CD4-positive, alpha-beta T cell treated with Interleukin-4 for 4 hours (primary cell): ENCODE measurements at regions not wholly inside any gene's neighbourhood (a gene's known extent, or its start where the extent isn't known, plus 50 kb on each side); places are given as distances from the start of the nearest gene placed in this dataset.

Experiments
- DNase-seq: peaks from one replicate; pipeline ENCODE4 v3.0.0-alpha.2; 2020

DNA sequence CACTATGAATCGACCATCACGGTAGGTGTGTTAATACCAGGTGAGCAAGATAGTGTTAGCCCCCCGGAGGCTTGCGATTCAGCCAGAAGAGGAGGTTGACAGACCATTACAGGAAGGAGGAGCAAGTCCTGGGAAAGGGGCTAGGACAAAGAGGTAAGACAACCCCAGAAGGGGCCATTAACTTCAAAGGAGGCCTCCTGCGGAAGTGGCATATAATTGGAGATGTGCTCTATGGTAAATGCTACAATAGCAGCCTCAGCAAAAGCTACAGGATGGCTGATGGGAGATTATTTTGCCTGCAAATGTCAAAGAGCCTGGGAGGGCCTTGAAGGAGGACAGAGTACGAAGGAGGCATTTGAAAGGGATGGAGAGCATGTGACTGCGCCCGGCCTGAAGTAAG, 108.6 kb upstream of the CITED2 start:
- no peak for DNase-seq

DNA sequence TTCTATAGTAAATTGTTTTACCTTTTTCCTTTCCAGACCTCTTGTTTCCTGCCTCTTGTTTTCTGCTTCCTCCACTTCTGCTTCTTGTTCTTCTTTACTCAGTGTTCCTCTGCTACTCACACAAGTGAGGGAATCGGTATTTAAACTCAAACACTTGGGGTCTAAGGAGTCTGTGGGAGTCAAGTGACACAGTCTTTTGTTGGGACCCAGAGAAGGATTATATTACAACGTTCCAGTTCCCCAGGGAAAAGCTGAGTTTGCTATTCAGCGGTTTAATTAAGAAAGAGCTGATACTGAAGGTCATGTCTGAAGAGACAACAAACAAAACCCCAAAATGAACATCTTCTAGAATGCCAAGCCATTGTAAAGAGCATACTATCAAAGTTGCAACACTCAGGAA, 107.8 kb upstream of the CITED2 start:
- DNase-seq: no peak

DNA sequence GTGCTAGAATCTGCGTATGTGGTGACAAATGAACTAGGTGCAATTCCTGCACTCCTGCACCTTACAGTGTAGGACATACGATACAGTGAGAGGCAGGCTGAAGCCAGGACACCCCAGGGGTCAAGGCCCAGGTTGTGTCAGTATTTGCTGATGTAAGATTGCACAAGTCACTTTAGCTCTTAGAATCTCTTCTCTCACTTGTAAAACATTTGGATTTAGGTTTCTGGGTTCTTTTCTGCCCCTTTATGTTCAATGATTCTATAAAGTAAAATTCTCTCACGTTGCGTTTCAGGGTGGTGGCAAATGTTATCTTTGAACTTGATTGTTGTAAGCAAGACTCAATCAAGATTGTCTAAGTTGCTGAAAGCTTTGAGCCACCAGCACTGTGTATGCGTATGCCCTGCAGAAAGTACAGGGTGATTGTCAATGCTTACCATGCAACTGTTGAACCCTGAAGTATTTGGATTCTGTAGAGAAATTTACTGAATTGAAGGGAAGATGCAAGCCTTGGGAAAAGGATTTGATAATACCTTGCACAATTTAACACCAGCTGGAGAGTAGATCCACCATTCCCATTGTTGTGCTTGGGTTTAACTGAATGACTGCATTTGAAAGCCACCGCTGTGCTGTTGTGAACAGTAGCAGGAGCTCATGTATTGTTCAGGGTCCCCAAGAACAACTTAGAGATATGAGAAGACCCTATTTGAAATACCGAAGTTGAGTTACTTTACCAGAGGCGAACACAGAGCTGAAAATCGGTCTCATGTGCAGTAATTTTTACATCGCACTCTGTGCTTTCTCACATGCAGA, 106.1 kb upstream of the CITED2 start:
- DNase-seq: no peak

DNA sequence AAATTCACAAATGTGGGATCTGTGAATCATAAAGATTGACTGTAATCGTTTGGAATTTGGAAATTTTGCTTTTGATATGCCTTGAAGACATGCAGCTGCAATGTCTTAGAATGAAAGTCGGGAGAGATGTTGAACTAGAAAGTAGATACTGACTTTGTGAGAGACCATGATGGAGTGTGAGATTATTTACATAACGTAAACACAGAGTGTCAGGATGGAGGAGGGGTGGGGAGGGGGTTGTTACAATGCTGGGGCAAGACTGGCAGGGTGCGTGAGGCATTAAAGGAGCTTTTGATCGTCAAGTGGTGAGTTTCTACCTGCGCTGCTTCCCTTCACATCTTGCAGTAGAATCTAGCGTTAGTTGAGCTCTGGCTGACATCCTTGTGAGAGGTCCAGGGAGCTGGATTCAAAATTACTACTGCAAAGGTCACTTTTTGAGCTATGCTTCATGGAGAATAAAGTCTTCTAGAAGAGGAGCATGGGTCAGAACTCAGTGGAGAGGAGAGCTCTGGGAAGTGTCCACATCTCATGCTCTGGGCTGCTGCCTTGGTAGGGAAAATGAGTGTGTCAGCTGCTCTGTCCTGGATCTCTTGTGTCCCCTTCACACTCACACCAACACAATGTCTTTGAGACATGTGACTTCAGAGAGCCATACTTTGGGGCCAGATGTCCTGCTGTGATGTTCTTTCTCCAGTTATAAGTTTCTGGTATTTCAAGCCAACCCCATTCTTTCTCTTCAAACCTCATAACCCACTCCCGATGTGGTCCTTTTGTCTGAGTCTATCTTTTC, 105.2 kb upstream of the CITED2 start:
- DNase-seq: no peak

DNA sequence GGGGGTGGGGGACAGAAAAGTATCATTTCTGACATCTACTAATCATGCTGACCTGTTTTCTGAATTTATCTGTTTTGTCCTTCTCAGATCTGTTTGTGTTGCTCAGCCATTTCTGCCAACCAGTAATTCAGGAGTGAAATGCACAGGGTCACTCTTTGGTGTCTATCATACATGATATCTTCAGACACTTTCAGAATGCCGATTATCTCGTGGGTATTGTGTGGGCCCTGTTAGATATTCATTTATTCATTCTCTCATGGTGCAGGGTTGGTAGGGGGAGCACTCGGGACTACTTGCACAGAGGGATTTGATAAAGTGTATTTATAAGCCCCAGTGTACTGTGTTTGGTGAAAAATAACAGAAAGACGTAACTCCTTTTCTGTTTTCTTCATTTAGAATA, 101.2 kb upstream of the CITED2 start:
- no peak for DNase-seq

DNA sequence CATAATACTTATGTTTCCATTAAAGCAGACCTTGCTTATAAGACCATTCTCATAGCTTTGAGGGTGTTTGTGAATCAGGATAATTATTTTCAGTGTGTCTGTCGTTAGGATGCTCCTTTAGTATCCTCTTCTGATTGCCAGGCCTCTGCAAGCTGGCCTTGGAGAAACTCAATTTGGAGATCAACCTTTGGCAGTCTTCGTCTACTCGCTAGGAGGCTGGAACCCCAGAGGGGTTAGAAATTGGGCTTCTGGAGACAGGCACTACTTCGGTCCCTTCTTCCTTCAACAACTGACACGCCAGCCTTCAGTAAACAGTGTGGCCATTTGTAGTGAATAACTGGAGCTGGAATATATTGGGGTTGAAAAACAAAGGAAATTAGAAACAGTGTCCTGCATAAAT, 100.8 kb upstream of the CITED2 start:
- no peak for DNase-seq

DNA sequence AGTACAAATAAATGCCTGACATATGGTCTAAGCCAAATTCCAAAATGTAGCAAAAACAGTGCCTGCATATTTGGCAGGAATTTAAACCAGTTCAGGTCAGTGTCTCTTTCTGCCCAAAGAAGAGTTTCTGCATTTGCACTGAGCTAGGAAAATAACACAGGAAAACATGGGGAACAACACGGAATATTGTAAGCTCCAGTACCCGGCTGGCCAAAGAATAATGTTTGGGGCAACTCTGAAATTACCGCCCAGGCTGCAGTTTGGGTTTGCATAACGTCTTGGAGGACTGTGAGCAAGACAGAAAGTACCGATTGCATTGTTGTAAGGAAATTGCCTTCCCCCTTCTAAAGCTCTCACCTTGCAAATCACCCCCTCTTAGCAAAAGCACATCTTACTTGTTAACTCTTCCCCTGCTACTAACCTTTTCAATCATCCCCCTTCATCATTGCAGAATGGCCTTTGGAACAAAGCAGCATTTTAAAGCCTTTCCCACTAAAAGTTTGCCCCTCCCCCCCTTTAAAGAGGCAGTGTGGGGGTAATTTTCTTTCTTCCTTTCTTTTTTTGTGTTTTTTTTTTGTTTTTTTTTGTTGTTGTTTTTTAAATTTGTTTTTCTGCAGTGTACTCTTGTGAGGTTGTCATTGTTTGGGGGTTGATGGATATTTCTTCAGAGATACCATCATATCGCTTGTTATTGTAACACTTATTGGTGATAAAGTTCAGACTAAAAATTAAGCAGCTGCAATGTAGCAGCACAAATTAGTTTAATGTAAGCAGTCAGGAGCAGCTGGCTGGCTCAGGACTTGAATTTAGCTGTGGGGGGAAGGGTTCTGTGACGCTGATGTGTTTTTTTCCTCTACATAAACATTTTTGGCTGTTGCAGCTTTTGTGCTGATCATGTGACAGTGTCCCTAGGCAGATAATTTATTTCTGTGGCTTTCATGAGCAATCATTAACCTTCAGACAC, 100.0 kb upstream of the CITED2 start:
- no peak for DNase-seq

DNA sequence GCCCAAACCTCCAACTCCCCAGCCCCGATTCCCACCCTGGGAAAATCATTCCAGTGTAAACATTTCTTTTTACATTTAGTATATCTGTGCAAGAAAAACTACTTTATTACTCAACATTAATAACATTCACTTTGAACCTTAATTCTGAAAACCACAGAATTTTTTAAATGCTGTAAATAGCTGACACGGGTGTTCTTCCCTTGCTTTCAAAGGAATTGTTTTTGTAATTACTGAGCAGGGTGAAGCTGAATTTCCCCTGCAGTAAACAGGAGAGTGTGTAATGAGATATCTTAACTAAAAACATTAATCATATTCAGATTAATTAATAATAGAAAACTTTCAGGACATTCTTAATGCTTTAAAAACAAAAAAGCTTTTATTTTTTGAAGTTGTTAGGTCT, 99.3 kb upstream of the CITED2 start:
- no peak for DNase-seq

DNA sequence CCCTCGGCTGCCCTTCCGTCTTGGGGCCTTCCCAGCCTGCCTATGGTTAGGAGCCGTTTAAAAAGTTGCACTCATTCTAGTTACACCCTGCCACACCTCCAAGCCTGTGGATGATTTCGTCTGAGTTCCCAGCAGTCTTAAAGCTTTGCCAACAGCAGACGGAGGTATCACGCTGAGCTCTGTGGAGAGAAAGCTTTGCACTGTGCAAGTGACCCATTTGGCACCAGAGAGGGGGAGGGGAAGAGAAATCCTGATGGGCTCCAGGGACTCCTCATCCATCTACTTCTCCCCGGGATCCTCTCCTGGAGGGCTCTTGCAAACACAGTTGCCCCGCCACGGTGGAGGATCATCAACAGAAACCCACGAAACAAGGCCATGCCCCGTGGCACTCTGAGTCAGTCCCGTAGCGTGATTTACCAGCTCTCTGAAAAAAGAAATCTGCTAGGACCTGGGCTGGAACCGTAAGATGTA, 98.8 kb upstream of the CITED2 start:
- no peak for DNase-seq

DNA sequence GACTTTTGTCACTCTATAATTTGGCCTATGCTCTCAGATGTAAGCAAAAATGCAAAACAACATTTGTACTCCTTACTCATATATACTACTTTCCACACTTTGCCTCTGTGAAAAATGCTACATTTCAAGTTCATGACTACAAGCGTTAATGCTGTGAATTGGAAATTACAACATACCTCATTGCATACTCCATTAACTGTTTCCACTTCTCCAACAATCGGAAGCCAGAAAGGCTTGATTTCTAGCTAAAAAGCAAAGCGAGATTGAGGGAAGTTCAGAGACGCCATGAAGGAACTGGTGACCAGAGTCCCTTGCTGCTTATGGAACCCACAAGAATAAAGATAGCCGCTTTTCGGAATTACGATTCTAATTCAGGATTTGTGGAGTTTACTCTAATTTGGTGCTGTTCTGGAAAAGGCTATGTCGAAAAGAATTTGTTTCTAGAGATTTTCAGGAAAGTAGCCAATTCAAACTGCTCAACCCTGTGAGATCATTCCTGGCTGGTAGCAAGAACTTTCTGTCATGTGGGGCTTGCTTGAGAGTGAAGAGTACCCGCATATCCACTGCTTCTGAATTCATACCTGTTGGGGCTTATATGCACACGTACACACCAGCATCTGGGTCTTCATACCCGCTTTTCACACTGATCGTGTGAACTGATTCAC, 98.0 kb upstream of the CITED2 start:
- no peak for DNase-seq

DNA sequence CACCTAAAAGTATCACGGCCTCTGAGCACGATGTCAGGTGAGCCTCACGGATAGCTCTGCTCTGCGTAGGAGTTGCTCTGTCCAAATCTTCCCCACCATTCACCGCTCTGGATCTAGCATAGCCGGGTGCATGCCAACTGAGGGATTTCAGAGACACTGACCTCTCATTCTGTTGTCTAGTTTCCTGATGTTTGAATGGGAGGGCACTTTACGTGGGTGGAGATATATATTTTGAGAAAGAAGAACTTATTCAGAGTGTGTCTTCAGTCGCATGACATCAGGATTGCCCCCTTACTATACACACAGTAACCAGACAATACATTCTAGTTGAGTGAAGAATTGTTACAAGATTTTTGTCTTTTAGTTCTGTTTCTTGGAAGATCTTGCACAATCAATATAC, 96.5 kb upstream of the CITED2 start:
- DNase-seq: no peak

DNA sequence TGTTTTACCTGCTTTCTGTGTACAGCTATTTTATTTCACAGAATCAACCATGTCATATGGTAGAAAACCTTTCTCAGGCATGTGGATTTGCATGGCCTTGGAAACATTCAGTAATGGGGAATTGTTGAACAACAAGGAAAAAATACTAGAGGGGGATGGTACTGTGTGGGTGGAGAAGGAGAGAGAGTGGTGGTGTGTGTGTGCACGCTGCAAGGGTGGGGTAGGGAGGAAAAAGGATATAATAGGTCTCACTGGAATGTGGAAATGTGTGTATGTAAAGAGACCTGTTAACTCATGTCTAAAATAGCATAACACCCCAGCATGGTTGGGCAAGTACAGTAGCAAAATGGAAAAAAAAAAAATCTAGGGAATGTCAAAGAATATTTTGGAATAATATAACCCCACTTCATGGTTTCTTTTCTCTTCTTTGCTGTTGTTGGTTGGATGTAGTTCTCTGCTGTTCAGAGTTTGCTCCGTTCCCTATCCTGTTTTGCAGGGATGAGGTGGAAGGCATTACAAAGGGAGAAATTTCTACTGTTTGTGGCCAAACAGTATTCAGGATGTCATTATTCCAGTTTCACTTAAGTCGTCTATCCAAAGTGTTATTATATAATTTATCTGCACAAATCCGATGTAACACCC, 93.9 kb upstream of the CITED2 start:
- DNase-seq: no peak

DNA sequence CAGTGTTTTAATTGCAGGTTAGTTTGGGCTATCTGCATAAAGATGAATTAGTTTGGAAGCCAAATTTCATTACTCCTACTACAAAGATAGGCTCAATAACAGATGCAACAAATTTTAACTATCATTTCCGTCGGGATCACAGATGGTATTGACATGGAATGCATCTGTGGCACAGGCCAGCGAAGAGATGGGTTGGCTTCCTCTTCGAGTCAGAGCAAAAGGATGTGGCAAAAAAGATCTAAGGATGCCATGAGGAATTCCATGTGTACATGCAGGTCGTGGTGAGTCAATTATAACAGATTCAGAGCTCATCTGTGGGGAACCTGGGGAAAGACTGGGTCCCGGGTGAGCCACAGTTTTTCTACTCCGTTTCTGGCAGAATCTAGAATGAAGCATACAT, 83.0 kb upstream of the CITED2 start:
- DNase-seq: no peak

DNA sequence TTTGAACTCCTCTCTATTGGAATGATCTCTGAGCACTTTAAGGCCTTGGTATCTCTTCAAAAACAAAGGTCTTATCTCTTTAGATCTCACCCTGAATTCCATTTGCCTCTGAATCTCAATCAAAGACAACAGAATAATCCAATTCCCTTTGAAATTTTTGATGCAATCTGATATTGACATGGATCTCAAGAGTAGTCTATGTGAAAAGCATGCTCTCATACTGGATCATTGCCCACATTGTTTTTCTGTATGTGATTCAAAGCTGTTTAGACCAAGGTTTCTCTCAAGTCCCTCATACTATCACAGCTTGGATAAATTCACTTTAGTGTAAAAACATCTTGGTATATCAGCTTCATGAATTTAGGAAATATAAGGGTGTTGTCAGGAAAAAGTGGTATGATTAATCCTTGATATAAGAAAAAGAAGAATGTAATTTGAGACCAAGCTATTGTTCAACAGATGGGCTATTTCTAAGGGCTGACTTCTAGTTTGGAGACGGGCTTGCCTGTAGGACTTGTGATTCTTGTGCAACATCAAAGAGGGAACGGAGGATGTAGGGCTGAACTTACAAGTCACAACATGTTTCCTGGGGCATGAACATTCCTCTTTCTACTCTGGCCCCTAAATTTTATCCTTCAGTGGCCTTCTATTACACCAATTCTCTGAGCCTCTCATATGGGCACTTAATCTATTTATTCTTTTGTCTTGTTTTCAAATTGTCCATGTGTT, 77.9 kb upstream of the CITED2 start:
- DNase-seq: no peak

DNA sequence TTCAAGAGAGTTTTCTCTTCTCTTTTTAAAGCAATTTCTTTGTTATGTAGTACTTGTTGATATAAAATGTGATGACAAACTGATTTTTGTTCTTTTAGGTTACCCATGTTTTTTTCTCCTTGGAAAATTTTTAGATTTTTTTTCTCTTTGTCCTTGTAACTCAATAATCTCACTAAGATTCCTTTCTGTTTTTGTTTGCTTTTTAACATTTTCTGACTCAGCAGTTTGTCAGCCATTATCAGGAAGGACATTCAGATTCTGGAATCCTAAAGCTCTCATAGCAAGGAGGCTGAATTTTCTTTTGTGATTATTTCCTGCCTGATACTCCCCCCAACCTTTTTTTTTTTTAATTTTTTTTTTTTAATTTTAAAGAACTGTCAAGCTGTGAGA, 75.2 kb upstream of the CITED2 start:
- DNase-seq: no peak

DNA sequence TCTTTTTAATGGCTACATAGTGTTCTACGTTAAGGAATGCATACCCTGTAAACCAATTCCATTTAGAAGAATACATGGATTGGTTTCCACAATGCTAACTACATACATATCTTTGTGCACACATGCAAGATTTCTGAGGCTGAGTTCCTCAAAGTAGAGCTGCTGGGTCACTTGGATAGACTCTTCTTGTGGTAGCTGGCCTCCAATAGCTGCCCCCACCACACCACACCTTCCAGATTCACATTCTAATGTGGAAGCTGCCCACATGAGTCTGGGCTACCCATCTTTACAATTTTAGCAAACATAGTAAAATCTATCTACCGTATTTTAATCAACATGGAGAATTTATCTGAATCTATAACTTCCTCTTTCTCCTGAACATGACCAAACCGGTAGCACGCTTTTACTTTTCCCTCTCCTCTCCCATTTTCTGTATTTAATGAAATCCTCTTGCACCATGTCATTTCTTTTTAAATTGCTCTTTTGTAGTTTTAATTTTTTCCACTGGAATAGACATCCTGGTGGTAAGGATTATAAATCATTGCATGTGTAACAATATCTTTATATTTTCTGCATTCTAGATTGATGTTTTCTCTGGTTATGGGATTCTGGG, 74.7 kb upstream of the CITED2 start:
- DNase-seq: no peak

DNA sequence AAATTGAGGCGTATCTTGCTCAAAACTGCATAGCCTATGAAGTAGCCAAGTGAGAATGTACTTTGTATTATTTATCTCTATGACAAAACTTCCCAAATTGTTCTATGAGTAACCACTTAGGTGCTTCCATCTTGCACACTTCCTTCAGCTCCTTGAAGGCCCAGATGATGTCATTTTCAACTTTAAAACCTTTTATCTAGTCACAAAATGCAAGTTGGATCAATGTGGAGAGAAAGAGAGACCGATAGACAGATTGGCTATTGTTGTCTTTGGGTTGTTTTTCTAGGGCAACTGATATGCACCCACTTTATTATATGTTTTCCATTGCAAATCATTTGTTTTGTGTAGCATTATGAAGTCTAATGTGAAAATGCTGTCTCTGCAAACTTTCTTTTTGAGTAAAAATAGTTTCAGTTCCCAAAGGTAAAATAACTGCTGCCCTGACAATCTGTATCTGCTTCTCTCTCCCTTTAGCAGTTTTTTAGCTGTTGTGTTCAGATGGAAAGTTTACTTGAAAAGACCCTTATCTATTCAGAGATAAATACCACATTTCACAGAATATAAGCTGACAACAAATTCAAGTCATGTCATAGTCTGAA, 73.7 kb upstream of the CITED2 start:
- no peak for DNase-seq

DNA sequence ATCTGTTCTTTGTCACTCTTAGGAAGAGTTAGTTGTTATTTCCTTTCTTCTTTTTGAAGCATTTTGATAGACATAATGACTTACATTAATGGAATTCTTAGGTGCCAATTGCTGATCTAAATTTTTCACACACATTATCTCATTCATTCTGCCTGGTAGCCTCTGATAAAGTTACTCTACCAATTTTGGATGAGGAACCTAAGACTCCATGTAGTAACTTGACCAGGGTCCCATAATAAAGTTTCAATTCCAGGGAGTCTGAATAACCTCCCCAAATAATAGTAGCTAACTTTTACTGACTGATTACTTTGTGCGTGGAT, 73.2 kb upstream of the CITED2 start:
- no peak for DNase-seq

DNA sequence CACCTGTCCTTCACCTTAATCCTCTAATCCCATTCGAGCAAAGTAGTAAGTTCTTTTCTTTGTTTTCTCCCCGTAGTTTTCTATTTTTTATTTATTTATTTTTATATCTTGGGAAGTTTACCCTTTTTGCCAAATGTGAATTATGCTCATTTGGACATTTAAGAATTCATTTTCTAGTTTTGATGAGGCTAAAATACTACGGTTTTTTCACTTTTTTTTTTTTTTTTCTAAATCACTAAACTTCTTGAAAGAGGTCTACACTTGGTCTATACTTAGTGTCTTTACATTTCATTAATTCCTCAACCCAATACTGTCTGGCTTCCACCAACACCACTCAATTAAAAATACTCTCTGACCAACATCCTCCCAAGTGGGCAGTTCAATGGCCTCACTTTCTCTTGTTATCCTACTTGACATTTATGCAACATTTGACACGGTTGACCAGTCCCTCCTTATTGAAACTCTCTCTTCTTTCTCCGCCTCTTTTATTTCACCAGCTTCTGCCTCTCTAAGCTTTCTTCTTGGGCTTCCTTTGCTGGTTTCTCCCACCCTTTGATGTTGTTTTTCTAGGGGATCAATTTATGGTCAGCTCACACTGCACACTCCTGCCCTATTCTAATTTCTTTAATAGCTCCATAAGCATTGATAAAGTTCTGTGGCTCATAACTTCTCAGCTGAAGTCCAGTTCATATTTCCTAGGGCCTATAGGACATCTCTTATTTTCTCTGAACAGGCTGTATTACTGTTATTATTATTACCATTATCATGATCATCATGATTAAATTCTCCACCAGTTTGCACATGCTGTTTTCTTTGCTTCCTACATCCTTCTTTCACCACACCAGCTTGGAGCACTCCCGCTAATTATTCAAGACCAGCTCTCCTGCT, 72.6 kb upstream of the CITED2 start:
- no peak for DNase-seq
